ENCODE measurements at regions not wholly inside any gene's neighbourhood (a gene's known extent, or its start where the extent isn't known, plus 50 kb on each side); places are given as distances from the start of the nearest gene placed in this dataset.
"Not testable (repeated sequence)": the region's sequence is repeated elsewhere in the genome, so short reads cannot be mapped to it uniquely, and the experiment has no call there.

DNA sequence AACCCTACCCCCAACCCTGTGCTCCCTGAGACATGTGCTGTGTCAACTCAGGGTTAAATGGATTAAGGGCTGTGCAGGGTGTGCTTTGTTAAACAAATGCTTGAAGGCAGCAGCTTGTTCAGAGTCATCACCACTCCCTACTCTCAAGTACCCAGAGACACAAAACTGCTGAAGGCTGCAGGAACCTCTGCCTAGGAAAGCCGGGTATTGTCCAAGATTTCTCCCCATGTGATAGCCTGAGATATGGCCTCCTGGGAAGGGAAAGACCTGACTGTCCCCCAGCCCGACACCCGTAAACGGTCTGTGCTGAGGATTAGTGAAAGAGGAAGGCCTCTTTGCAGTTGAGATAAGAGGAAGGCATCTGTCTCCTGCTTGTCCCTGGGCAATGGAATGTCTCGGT, 83.6 kb upstream of the ALDH3B2 start:
- not testable (repeated sequence) for H3K9ac ChIP-seq; H3K4me3 ChIP-seq (IDR thresholded peaks at IDR 0.05; ENCODE audit: insufficient read depth, low read depth, low read length); H3K4me1 ChIP-seq (ENCODE audit: low read depth, poor library complexity, severe bottlenecking); H3K27ac ChIP-seq; H2AFZ ChIP-seq (ENCODE audit: low read depth); H3K4me2 ChIP-seq; H3K79me2 ChIP-seq (ENCODE audit: insufficient read depth, low read depth); H3K36me3 ChIP-seq (ENCODE audit: insufficient read depth); H4K20me1 ChIP-seq (ENCODE audit: insufficient read depth); H3K27me3 ChIP-seq (ENCODE audit: insufficient read depth, low read depth)

GRCh38 chr11:67753820-67754219, 79.4 kb upstream of the ALDH3B2 start:
- H4K20me1 ChIP-seq (ENCODE audit: insufficient read depth); H3K4me1 ChIP-seq (ENCODE audit: low read depth, poor library complexity, severe bottlenecking); H3K79me2 ChIP-seq (ENCODE audit: insufficient read depth, low read depth); H3K4me3 ChIP-seq (IDR thresholded peaks at IDR 0.05; ENCODE audit: insufficient read depth, low read depth, low read length); H3K4me2 ChIP-seq; H3K36me3 ChIP-seq (ENCODE audit: insufficient read depth); H3K9ac ChIP-seq; H2AFZ ChIP-seq (ENCODE audit: low read depth); H3K27ac ChIP-seq; H3K27me3 ChIP-seq (ENCODE audit: insufficient read depth, low read depth): not testable (repeated sequence)

DNA sequence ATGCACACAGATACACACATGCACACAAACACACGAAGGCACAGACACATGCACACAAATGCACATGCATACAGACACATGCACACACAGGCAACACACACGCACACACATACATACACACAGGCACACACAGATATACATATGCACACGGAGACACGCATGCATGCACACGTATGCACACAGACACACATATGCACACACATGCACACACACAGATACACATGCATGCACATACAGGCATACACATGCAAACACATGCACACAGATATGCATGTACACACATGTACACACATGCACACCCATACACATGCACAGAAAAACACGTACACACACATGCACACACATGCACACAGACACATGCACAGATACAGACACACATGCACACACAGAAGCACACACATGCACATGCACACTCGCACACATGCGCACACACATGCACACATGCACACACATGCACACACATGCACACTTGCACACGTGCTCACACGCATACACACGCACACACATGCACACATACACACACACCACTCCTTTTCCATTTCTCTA, 70.8 kb upstream of the ALDH3B2 start:
- H3K4me2 ChIP-seq, result no peak overlapping the region
- no peak overlapping the region for H3K27ac ChIP-seq
- no peaks in the 10 kb centered on the region for H3K79me2 ChIP-seq (ENCODE audit: insufficient read depth, low read depth)
- H3K9ac ChIP-seq, result no peak overlapping the region
- no peak overlapping the region for H2AFZ ChIP-seq (ENCODE audit: low read depth)
- H3K4me3 ChIP-seq (IDR thresholded peaks at IDR 0.05; ENCODE audit: insufficient read depth, low read depth, low read length), result no peak overlapping the region
- H3K4me1 ChIP-seq (ENCODE audit: low read depth, poor library complexity, severe bottlenecking), result no peaks in the 10 kb centered on the region
- TF ChIP-seq, protein P1, sequence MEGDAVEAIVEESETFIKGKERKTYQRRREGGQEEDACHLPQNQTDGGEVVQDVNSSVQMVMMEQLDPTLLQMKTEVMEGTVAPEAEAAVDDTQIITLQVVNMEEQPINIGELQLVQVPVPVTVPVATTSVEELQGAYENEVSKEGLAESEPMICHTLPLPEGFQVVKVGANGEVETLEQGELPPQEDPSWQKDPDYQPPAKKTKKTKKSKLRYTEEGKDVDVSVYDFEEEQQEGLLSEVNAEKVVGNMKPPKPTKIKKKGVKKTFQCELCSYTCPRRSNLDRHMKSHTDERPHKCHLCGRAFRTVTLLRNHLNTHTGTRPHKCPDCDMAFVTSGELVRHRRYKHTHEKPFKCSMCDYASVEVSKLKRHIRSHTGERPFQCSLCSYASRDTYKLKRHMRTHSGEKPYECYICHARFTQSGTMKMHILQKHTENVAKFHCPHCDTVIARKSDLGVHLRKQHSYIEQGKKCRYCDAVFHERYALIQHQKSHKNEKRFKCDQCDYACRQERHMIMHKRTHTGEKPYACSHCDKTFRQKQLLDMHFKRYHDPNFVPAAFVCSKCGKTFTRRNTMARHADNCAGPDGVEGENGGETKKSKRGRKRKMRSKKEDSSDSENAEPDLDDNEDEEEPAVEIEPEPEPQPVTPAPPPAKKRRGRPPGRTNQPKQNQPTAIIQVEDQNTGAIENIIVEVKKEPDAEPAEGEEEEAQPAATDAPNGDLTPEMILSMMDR (conservative IDR thresholded peaks at IDR 0.05; ENCODE audit: low read depth, low read length), result no peak
- no peaks in the 10 kb centered on the region for H3K27me3 ChIP-seq (ENCODE audit: insufficient read depth, low read depth)
- no peaks in the 10 kb centered on the region for H3K36me3 ChIP-seq (ENCODE audit: insufficient read depth)
- H4K20me1 ChIP-seq (ENCODE audit: insufficient read depth), result no peaks in the 10 kb centered on the region

DNA sequence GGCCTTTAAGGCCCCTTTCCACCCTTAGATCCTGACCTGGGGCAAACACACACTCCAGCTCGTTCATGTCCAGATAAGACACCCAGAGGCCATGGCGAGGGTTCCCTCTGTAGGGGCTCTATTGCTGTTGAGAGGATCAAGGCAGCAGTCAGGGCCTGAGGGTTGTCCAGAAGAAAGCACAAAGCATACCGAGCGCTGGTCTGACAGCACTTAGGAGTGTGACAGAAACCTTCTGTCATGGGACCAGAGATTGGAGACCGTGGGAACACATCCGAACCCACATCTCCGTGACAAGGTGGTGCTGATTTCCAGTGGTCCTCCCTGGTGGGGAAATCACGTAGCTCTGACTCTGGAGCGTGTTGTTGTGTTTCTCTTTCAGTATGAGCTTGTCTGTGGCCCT, 69.8 kb upstream of the ALDH3B2 start:
- H4K20me1 ChIP-seq (ENCODE audit: insufficient read depth); H3K4me2 ChIP-seq; H3K27ac ChIP-seq; H3K79me2 ChIP-seq (ENCODE audit: insufficient read depth, low read depth); H3K9ac ChIP-seq; H3K27me3 ChIP-seq (ENCODE audit: insufficient read depth, low read depth); H3K4me3 ChIP-seq (IDR thresholded peaks at IDR 0.05; ENCODE audit: insufficient read depth, low read depth, low read length); H2AFZ ChIP-seq (ENCODE audit: low read depth); H3K4me1 ChIP-seq (ENCODE audit: low read depth, poor library complexity, severe bottlenecking); H3K36me3 ChIP-seq (ENCODE audit: insufficient read depth): not testable (repeated sequence)

GRCh38 chr11:67738231-67738630, 63.8 kb upstream of the ALDH3B2 start:
- H3K27ac ChIP-seq; H2AFZ ChIP-seq (ENCODE audit: low read depth); H3K9ac ChIP-seq; H3K79me2 ChIP-seq (ENCODE audit: insufficient read depth, low read depth); H3K27me3 ChIP-seq (ENCODE audit: insufficient read depth, low read depth); H3K4me3 ChIP-seq (IDR thresholded peaks at IDR 0.05; ENCODE audit: insufficient read depth, low read depth, low read length); H3K36me3 ChIP-seq (ENCODE audit: insufficient read depth); H3K4me2 ChIP-seq; H3K4me1 ChIP-seq (ENCODE audit: low read depth, poor library complexity, severe bottlenecking); H4K20me1 ChIP-seq (ENCODE audit: insufficient read depth): not testable (repeated sequence)

DNA sequence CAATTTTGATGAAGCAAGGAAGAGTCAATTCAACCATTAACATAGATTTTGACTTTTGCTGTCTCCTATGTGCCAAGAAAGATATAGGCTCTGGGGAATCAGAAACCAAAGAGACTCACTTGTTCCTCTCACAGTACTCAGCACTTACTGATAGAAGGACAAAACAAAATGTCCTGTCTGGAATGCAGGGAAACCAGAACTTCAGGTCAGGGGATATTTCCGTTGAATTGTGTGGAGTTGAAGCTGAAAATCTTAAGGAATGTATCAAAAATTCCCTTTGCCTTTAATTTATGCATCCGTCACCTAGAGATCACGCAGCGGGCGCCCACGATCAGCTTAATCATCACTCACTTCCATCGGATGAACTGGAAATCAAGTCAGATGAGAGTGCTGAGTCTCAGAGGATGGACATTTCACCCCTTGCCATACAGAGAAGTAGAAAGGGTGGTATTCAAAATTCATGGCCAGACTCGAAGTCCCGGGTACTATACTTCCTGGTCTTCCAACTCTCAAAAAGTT, 63.2 kb upstream of the ALDH3B2 start:
- H3K4me3 ChIP-seq (IDR thresholded peaks at IDR 0.05; ENCODE audit: insufficient read depth, low read depth, low read length); H3K27me3 ChIP-seq (ENCODE audit: insufficient read depth, low read depth); H3K4me1 ChIP-seq (ENCODE audit: low read depth, poor library complexity, severe bottlenecking); H2AFZ ChIP-seq (ENCODE audit: low read depth); H3K27ac ChIP-seq; H4K20me1 ChIP-seq (ENCODE audit: insufficient read depth); H3K36me3 ChIP-seq (ENCODE audit: insufficient read depth); H3K4me2 ChIP-seq; H3K79me2 ChIP-seq (ENCODE audit: insufficient read depth, low read depth); H3K9ac ChIP-seq: not testable (repeated sequence)

Measured in KMS-11 (cell line).